Stimulated activated effector memory CD8-positive, alpha-beta T cell treated with anti-CD3 and anti-CD28 coated beads, Interleukin-12 subunit alpha, Interleukin-12 subunit beta, amount 100 ng/mL, for 72 hours (primary cell): ENCODE measurements at regions not wholly inside any gene's neighbourhood (a gene's known extent, or its start where the extent isn't known, plus 50 kb on each side); places are given as distances from the start of the nearest gene placed in this dataset.
"Not testable (repeated sequence)": the region's sequence is repeated elsewhere in the genome, so short reads cannot be mapped to it uniquely, and the experiment has no call there.

ENCODE experiments used
- ATAC-seq: fragments of 150-1000 bp; cut with Tn5 transposase; 2 replicates; pipeline ENCODE4 v1.10.0; 2021
- DNase-seq, 2 donors: peaks; one replicate each; pipeline ENCODE4 v3.0.0; 2021 to 2022; ENCODE audit warnings: low spot score in 2 of 2
- H3K27ac Mint-ChIP-seq: one replicate; pipeline ENCODE4 v1.8.0; 2022; ENCODE audit warnings: mild to moderate bottlenecking, mixed read lengths
- H3K36me3 Mint-ChIP-seq: one replicate; pipeline ENCODE4 v1.8.0; 2022; ENCODE audit warnings: mild to moderate bottlenecking, mixed read lengths
- H3K4me1 Mint-ChIP-seq: one replicate; pipeline ENCODE4 v1.8.0; 2022; ENCODE audit warnings: mixed read lengths
- H3K4me3 Mint-ChIP-seq: one replicate; pipeline ENCODE4 v1.8.0; 2022; ENCODE audit warnings: mild to moderate bottlenecking, mixed read lengths
- H3K9me3 Mint-ChIP-seq: one replicate; pipeline ENCODE4 v1.8.0; 2022; ENCODE audit warnings: mixed read lengths

GRCh38 chr1:55302972-55303371 lies 87.8 kb upstream of the USP24 start:
- H3K4me1 Mint-ChIP-seq: peaks cover 6% of the 10 kb centered on the region
- no peak for ATAC-seq
- no peaks in the 10 kb centered on the region for H3K36me3 Mint-ChIP-seq
- H3K9me3 Mint-ChIP-seq: no peaks in the 10 kb centered on the region
- H3K4me3 Mint-ChIP-seq: no peak overlapping the region
- H3K27ac Mint-ChIP-seq: no peak overlapping the region
- no peak for DNase-seq

DNA sequence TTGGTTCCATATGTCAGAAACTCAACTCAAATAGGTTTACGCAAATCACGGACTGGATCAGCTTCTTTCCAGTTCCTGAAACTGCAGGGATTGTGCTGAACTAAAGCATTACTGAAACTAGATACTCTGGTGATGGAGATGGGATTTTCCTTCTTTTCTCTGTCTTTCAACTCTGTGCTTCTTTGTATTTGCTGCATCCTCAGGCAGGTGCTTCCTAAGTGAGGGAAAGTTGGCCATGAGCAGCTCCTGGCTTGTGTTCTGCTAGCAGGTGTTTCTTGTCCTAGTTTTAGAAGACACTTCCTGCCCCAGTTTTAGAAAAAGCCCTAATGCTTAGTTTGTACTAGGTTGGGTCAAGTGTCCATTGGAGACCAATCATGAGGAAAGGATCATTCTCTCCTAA lies 86.7 kb upstream of the USP24 start:
- H3K27ac Mint-ChIP-seq: no peak overlapping the region
- ATAC-seq: no peak
- no peak overlapping the region for H3K4me3 Mint-ChIP-seq
- no peaks in the 10 kb centered on the region for H3K36me3 Mint-ChIP-seq
- DNase-seq: no peak
- peaks cover 6% of the 10 kb centered on the region for H3K4me1 Mint-ChIP-seq
- no peaks in the 10 kb centered on the region for H3K9me3 Mint-ChIP-seq

- H3K27ac Mint-ChIP-seq: no peak overlapping the region
- no peak overlapping the region for H3K4me3 Mint-ChIP-seq
- no peaks in the 10 kb centered on the region for H3K36me3 Mint-ChIP-seq
- ATAC-seq (no peak), DNase-seq (no peak)
- no peaks in the 10 kb centered on the region for H3K9me3 Mint-ChIP-seq
- H3K4me1 Mint-ChIP-seq: peaks cover 6% of the 10 kb centered on the region
These were observed 85.8 kb upstream of the USP24 start for GRCh38 chr1:55300975-55301374.

- ATAC-seq: no peak
- H3K27ac Mint-ChIP-seq: no peak overlapping the region
- DNase-seq: no peak
- H3K4me1 Mint-ChIP-seq: no peaks in the 10 kb centered on the region
- H3K36me3 Mint-ChIP-seq: no peaks in the 10 kb centered on the region
- no peak overlapping the region for H3K4me3 Mint-ChIP-seq
- no peaks in the 10 kb centered on the region for H3K9me3 Mint-ChIP-seq
These were observed 83.2 kb upstream of the USP24 start for GRCh38 chr1:55298167-55298894.

- H3K4me3 Mint-ChIP-seq, ATAC-seq, H3K9me3 Mint-ChIP-seq, H3K4me1 Mint-ChIP-seq, H3K36me3 Mint-ChIP-seq, DNase-seq, H3K27ac Mint-ChIP-seq: not testable (repeated sequence)
These were observed 81.1 kb upstream of the USP24 start for GRCh38 chr1:55296247-55296646.

- Mint-ChIP-seq H3K4me1 (peaks cover 16% of the 10 kb centered on the region), H3K9me3 (no peaks in the 10 kb centered on the region), H3K36me3 (no peaks in the 10 kb centered on the region), H3K27ac (no peak overlapping the region), H3K4me3 (no peak overlapping the region)
- DNase-seq (no peak), ATAC-seq (no peak)
These were observed 74.5 kb upstream of the USP24 start for GRCh38 chr1:55289614-55290013.

GRCh38 chr1:55289042-55289441 lies 73.9 kb upstream of the USP24 start:
- Mint-ChIP-seq H3K9me3 (no peaks in the 10 kb centered on the region), H3K4me1 (peaks cover 16% of the 10 kb centered on the region), H3K4me3 (no peak overlapping the region), H3K27ac (no peak overlapping the region), H3K36me3 (no peaks in the 10 kb centered on the region)
- DNase-seq (no peak), ATAC-seq (no peak)

GRCh38 chr1:55288245-55288644 lies 73.1 kb upstream of the USP24 start:
- Mint-ChIP-seq H3K27ac (no peak overlapping the region), H3K9me3 (no peaks in the 10 kb centered on the region), H3K4me3 (no peak overlapping the region), H3K4me1 (peaks cover 16% of the 10 kb centered on the region), H3K36me3 (no peaks in the 10 kb centered on the region)
- DNase-seq: no peak
- ATAC-seq: peak; percentile 59

- no peaks in the 10 kb centered on the region for H3K9me3 Mint-ChIP-seq
- peak overlapping the region; percentile 36 for H3K4me3 Mint-ChIP-seq
- ATAC-seq (peak; percentile 48), DNase-seq (no peak)
- H3K36me3 Mint-ChIP-seq: no peaks in the 10 kb centered on the region
- peak overlapping the region; percentile 6 for H3K27ac Mint-ChIP-seq
- H3K4me1 Mint-ChIP-seq: peaks cover 16% of the 10 kb centered on the region
These were observed 72.6 kb upstream of the USP24 start for GRCh38 chr1:55287723-55288122.

- no peaks in the 10 kb centered on the region for H3K9me3 Mint-ChIP-seq
- no peaks in the 10 kb centered on the region for H3K36me3 Mint-ChIP-seq
- H3K27ac Mint-ChIP-seq: peak overlapping the region; percentile 6
- DNase-seq (no peak), ATAC-seq (peak; percentile 65)
- H3K4me1 Mint-ChIP-seq: peaks cover 16% of the 10 kb centered on the region
- H3K4me3 Mint-ChIP-seq: peak overlapping the region; percentile 36
These were observed 71.9 kb upstream of the USP24 start for GRCh38 chr1:55286856-55287602.

DNA sequence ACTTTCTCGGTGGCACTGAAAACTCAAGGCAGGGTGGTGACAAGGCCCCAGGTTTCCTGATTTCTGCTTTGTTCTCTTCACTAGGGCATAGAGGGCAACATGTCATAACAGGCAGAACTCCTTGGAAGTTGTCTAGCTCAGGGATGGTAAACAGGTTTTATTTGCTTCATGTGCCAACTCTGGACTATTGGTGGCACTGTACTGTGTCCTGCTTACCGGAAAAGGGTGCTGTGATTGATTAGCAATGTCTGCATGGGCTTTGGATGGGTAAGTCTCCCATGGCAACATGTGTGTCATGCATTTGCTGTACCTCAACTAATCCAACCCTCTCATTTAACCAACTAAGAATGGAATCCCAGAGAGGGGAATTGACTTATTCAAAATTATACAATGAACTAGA lies 70.7 kb upstream of the USP24 start:
- no peak overlapping the region for H3K4me3 Mint-ChIP-seq
- no peaks in the 10 kb centered on the region for H3K36me3 Mint-ChIP-seq
- ATAC-seq (no peak), DNase-seq (no peak)
- no peaks in the 10 kb centered on the region for H3K9me3 Mint-ChIP-seq
- H3K4me1 Mint-ChIP-seq: peaks cover 16% of the 10 kb centered on the region
- H3K27ac Mint-ChIP-seq: no peak overlapping the region

- Mint-ChIP-seq H3K9me3 (no peaks in the 10 kb centered on the region), H3K4me3 (no peak overlapping the region), H3K36me3 (no peaks in the 10 kb centered on the region), H3K4me1 (peaks cover 16% of the 10 kb centered on the region), H3K27ac (no peak overlapping the region)
- no peak for ATAC-seq
- DNase-seq: no peak
These were observed 69.7 kb upstream of the USP24 start for GRCh38 chr1:55284856-55285255.

GRCh38 chr1:55282058-55282457 lies 66.9 kb upstream of the USP24 start:
- ATAC-seq (no peak), DNase-seq (no peak)
- Mint-ChIP-seq H3K9me3 (no peaks in the 10 kb centered on the region), H3K36me3 (no peaks in the 10 kb centered on the region), H3K4me1 (peaks cover 14% of the 10 kb centered on the region), H3K4me3 (no peak overlapping the region), H3K27ac (no peak overlapping the region)

- Mint-ChIP-seq H3K36me3 (no peaks in the 10 kb centered on the region), H3K27ac (no peak overlapping the region), H3K4me3 (no peak overlapping the region), H3K4me1 (peaks cover 19% of the 10 kb centered on the region), H3K9me3 (no peaks in the 10 kb centered on the region)
- ATAC-seq (no peak), DNase-seq (no peak)
These were observed 65.6 kb upstream of the USP24 start for GRCh38 chr1:55280731-55281130.

- Mint-ChIP-seq H3K36me3 (no peaks in the 10 kb centered on the region), H3K4me3 (no peak overlapping the region), H3K9me3 (no peaks in the 10 kb centered on the region), H3K4me1 (peaks cover 19% of the 10 kb centered on the region), H3K27ac (no peak overlapping the region)
- no peak for DNase-seq
- no peak for ATAC-seq
These were observed 64.5 kb upstream of the USP24 start for GRCh38 chr1:55279627-55280026.

GRCh38 chr1:55278378-55278777 lies 63.2 kb upstream of the USP24 start:
- H3K27ac Mint-ChIP-seq: peak overlapping the region; percentile 20
- H3K36me3 Mint-ChIP-seq: no peaks in the 10 kb centered on the region
- DNase-seq: no peak
- H3K4me1 Mint-ChIP-seq: peaks cover 27% of the 10 kb centered on the region
- no peaks in the 10 kb centered on the region for H3K9me3 Mint-ChIP-seq
- no peak for ATAC-seq
- H3K4me3 Mint-ChIP-seq: no peak overlapping the region
